ENCODE measurements at regions not wholly inside any gene's neighbourhood (a gene's known extent, or its start where the extent isn't known, plus 50 kb on each side); places are given as distances from the start of the nearest gene placed in this dataset.

DNA sequence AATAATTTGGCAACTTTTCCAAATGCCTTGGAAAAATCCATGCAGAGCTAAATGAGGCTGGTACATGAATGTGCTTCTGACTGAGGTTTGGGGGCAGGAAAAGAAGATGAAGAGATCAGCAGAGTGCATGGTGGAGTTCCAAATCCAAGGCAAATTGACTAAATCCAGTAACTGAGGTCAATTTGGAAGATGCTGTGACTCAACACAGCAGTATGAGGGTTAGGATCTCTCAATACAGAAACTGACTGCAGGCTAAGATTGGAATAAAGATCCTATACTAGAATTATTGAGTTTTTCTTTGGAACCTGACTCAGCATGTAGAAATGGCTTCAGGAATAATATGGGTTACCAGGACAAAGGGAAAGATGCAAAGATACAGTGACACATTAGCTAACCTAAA, 99.3 kb upstream of the FAT3 start:
- TF ChIP-seq, protein P1, sequence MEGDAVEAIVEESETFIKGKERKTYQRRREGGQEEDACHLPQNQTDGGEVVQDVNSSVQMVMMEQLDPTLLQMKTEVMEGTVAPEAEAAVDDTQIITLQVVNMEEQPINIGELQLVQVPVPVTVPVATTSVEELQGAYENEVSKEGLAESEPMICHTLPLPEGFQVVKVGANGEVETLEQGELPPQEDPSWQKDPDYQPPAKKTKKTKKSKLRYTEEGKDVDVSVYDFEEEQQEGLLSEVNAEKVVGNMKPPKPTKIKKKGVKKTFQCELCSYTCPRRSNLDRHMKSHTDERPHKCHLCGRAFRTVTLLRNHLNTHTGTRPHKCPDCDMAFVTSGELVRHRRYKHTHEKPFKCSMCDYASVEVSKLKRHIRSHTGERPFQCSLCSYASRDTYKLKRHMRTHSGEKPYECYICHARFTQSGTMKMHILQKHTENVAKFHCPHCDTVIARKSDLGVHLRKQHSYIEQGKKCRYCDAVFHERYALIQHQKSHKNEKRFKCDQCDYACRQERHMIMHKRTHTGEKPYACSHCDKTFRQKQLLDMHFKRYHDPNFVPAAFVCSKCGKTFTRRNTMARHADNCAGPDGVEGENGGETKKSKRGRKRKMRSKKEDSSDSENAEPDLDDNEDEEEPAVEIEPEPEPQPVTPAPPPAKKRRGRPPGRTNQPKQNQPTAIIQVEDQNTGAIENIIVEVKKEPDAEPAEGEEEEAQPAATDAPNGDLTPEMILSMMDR (IDR thresholded peaks at IDR 0.05): no peak
- no peak for TF ChIP-seq POLR2A (IDR thresholded peaks at IDR 0.05)
